Hepatocyte (in vitro differentiated cells): ENCODE measurements at regions not wholly inside any gene's neighbourhood (a gene's known extent, or its start where the extent isn't known, plus 50 kb on each side); places are given as distances from the start of the nearest gene placed in this dataset.

Source experiments
- EZH2 ChIP-seq: fragments of 200-600 bp; sonication (generic); IDR thresholded peaks from 2 replicates; pipeline ENCODE4 v1.6.1; 2016; ENCODE audit warnings: antibody characterized with exemption, mild to moderate bottlenecking, borderline replicate concordance
- TF ChIP-seq, protein P1 (sequence below): fragments of 200-600 bp; sonication (generic); IDR thresholded peaks from 2 replicates; pipeline ENCODE4 v1.5.1; 2016; ENCODE audit warnings: antibody characterized with exemption, mild to moderate bottlenecking; ENCODE audit not compliant: poor library complexity

DNA sequence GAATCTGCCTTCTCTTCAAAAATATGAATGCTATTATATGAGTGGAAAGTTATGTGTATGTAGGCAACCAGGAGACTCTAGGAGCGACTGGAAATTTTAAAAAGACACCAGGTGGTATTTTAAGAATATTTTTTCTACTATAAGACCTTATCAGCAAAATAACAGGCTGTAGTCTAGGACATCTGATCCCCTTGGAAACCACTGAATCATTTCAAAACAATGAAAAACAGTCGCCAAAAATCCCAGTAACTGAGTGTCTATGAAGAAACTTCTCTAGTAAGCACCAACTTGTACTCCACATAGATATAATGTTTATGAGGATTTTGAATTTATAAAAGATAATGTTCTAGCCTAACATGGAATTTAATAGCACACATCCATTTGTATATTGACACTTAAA lies 358.5 kb downstream of the GPATCH2 start:
- TF ChIP-seq, protein P1, sequence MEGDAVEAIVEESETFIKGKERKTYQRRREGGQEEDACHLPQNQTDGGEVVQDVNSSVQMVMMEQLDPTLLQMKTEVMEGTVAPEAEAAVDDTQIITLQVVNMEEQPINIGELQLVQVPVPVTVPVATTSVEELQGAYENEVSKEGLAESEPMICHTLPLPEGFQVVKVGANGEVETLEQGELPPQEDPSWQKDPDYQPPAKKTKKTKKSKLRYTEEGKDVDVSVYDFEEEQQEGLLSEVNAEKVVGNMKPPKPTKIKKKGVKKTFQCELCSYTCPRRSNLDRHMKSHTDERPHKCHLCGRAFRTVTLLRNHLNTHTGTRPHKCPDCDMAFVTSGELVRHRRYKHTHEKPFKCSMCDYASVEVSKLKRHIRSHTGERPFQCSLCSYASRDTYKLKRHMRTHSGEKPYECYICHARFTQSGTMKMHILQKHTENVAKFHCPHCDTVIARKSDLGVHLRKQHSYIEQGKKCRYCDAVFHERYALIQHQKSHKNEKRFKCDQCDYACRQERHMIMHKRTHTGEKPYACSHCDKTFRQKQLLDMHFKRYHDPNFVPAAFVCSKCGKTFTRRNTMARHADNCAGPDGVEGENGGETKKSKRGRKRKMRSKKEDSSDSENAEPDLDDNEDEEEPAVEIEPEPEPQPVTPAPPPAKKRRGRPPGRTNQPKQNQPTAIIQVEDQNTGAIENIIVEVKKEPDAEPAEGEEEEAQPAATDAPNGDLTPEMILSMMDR = no peak
- no peak for TF ChIP-seq EZH2
